ENCODE measurements at regions not wholly inside any gene's neighbourhood (a gene's known extent, or its start where the extent isn't known, plus 50 kb on each side); places are given as distances from the start of the nearest gene placed in this dataset.
A peak's percentile ranks its signal among the peaks of the same experiment; 100 is the strongest.

- TF ChIP-seq IKZF5 (CRISPR knock-in tag; IDR thresholded peaks at IDR 0.05), result 0 out of 2 replicates have a peak, but pooled peaks have one; percentile 21
- no peak for TF ChIP-seq SALL2 (CRISPR knock-in tag; IDR thresholded peaks at IDR 0.05)
- TF ChIP-seq ZFP91 (CRISPR knock-in tag; IDR thresholded peaks at IDR 0.05; ENCODE audit: borderline replicate concordance), result no peak
- TF ChIP-seq KAT8 (CRISPR knock-in tag; IDR thresholded peaks at IDR 0.05), result peak; percentile 65
- peak; percentile 55; the same call in 1 of the 2 replicates for TF ChIP-seq ZNF280D (CRISPR knock-in tag; IDR thresholded peaks at IDR 0.05)
- TF ChIP-seq TOE1 (CRISPR knock-in tag; IDR thresholded peaks at IDR 0.05), result no peak
- TF ChIP-seq ELF1 (CRISPR knock-in tag; IDR thresholded peaks at IDR 0.05), result no peak
- TF ChIP-seq CHD4 (IDR thresholded peaks at IDR 0.05; ENCODE audit: borderline replicate concordance, low read length), result no peak; the same call in 1 of the 2 replicates
- peak; percentile 60; the same call in 1 of the 2 replicates for TF ChIP-seq SIX1 (CRISPR knock-in tag; IDR thresholded peaks at IDR 0.05; ENCODE audit: borderline replicate concordance)
- TF ChIP-seq ZC3H4 (CRISPR knock-in tag; IDR thresholded peaks at IDR 0.05; ENCODE audit: borderline replicate concordance), result no peak
- TF ChIP-seq GTF2F1 (IDR thresholded peaks at IDR 0.05; ENCODE audit: low read length), result no peak
- TF ChIP-seq MBD4 (IDR thresholded peaks at IDR 0.05; ENCODE audit: borderline replicate concordance, low read length), result no peak
- TF ChIP-seq ZNF382 (CRISPR knock-in tag; IDR thresholded peaks at IDR 0.05; ENCODE audit: borderline replicate concordance), result no peak
- no peak for TF ChIP-seq ZMYM2 (CRISPR knock-in tag; IDR thresholded peaks at IDR 0.05)
- TF ChIP-seq FOXK2 (IDR thresholded peaks at IDR 0.05), result no peak
- TF ChIP-seq ZNF335 (CRISPR knock-in tag; IDR thresholded peaks at IDR 0.05), result no peak
- no peak for TF ChIP-seq BCLAF1 (IDR thresholded peaks at IDR 0.05)
- no peak; the same call in 1 of the 2 replicates for TF ChIP-seq ZNF33A (CRISPR knock-in tag; IDR thresholded peaks at IDR 0.05; ENCODE audit: borderline replicate concordance)
- no peak for TF ChIP-seq SMARCC2 (IDR thresholded peaks at IDR 0.05)
- no peak for TF ChIP-seq ZNF841 (CRISPR knock-in tag; IDR thresholded peaks at IDR 0.05; ENCODE audit: borderline replicate concordance)
- no peak for TF ChIP-seq MYC (CRISPR knock-in tag; IDR thresholded peaks at IDR 0.05; ENCODE audit: borderline replicate concordance)
- TF ChIP-seq ZNF253 (CRISPR knock-in tag; IDR thresholded peaks at IDR 0.05; ENCODE audit: borderline replicate concordance), result no peak
These were observed 97.4 kb upstream of the DST start (continued) for GRCh38 chr6:56739836-56740815.

Measured in HepG2 (cell line).